ENCODE measurements at regions not wholly inside any gene's neighbourhood (a gene's known extent, or its start where the extent isn't known, plus 50 kb on each side); places are given as distances from the start of the nearest gene placed in this dataset.

DNA sequence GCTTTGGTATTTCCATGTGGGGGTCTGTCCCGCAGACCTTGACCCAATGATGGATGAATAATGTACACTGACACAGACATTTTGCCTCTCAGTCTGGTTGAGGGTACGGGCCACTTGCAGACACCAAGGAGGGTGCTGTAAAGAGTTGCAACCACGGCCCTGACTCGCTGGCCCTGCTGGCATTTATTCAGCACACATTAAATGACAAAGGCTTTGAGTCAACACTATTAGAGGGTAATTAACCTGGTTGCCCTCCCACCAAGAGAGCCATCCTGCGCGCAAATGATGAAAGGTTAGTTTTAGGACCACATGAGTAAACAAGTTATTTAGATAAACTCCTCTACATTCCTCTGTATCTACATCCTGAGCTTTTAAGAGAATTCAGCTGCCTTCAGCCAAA is 308.9 kb upstream of the MMS22L start (continued):
- TF ChIP-seq SP1 (IDR thresholded peaks at IDR 0.05; ENCODE audit: low read depth, low read length) (0 out of 2 replicates have a peak, but pooled peaks have one; percentile 59), BRCA1 (IDR thresholded peaks at IDR 0.05; ENCODE audit: low read depth, low read length) (no peak), TCF12 (IDR thresholded peaks at IDR 0.05; ENCODE audit: low read depth, low read length) (0 out of 2 replicates have a peak, but pooled peaks have one; percentile 69), JUN (IDR thresholded peaks at IDR 0.05; ENCODE audit: low read depth, low read length) (no peak; the same call in 1 of the 2 replicates), RNF2 (IDR thresholded peaks at IDR 0.05; ENCODE audit: borderline replicate concordance, low read depth, low read length, missing control alignments, poor library complexity, severe bottlenecking) (no peak), JUND (IDR thresholded peaks at IDR 0.05; ENCODE audit: low read length) (no peak), KDM1A (IDR thresholded peaks at IDR 0.05; ENCODE audit: borderline replicate concordance, low read length) (no peak), NANOG (IDR thresholded peaks at IDR 0.05; ENCODE audit: insufficient read depth, low read depth, low read length, poor library complexity, severe bottlenecking) (peak; percentile 99)
